Fibroblast of villous mesenchyme (primary cell): ENCODE measurements at regions not wholly inside any gene's neighbourhood (a gene's known extent, or its start where the extent isn't known, plus 50 kb on each side); places are given as distances from the start of the nearest gene placed in this dataset.
"Not testable (repeated sequence)": the region's sequence is repeated elsewhere in the genome, so short reads cannot be mapped to it uniquely, and the experiment has no call there.

Source experiments
- DNase-seq: peaks from one replicate; pipeline ENCODE4 v3.0.0-alpha.2; 2010; ENCODE audit warnings: low read depth
- H3K4me3 ChIP-seq: 2 replicates; pipeline ENCODE4 v1.5.1; 2011; ENCODE audit warnings: low read depth, mild to moderate bottlenecking, low read length
- TF ChIP-seq, protein P1 (sequence below): IDR thresholded peaks from 2 replicates; pipeline ENCODE4 v1.5.1; 2012; ENCODE audit warnings: low read depth, mild to moderate bottlenecking, low read length; ENCODE audit not compliant: insufficient read depth

- DNase-seq: no peak
- TF ChIP-seq, protein P1, sequence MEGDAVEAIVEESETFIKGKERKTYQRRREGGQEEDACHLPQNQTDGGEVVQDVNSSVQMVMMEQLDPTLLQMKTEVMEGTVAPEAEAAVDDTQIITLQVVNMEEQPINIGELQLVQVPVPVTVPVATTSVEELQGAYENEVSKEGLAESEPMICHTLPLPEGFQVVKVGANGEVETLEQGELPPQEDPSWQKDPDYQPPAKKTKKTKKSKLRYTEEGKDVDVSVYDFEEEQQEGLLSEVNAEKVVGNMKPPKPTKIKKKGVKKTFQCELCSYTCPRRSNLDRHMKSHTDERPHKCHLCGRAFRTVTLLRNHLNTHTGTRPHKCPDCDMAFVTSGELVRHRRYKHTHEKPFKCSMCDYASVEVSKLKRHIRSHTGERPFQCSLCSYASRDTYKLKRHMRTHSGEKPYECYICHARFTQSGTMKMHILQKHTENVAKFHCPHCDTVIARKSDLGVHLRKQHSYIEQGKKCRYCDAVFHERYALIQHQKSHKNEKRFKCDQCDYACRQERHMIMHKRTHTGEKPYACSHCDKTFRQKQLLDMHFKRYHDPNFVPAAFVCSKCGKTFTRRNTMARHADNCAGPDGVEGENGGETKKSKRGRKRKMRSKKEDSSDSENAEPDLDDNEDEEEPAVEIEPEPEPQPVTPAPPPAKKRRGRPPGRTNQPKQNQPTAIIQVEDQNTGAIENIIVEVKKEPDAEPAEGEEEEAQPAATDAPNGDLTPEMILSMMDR: no peak
- no peak overlapping the region for H3K4me3 ChIP-seq
These were observed 430.8 kb upstream of the C1orf87 start for GRCh38 chr1:60504206-60504840.

GRCh38 chr1:60503266-60503925 is 429.8 kb upstream of the C1orf87 start:
- H3K4me3 ChIP-seq: no peak overlapping the region
- TF ChIP-seq, protein P1: no peak
- DNase-seq: no peak

DNA sequence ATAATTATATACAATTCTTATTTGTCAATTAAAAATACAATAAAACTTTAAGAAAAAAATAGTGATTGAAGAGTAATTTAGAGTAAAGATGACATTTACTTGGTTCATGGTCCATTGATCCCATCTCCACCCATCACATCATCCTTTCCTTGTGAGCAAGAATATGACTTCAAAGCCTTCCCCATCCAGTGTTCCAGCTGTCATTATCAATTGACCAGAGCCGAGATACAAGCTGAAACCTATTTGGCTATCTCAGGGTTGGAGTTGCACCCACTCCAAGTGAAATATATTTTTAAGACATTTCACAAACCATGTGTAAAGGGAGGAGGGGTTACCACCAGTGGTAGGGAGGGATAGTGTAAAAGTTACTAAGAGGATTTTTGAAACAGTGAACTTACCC is 428.9 kb upstream of the C1orf87 start:
- DNase-seq: no peak
- TF ChIP-seq, protein P1: no peak
- no peak overlapping the region for H3K4me3 ChIP-seq

- not testable (repeated sequence) for H3K4me3 ChIP-seq, DNase-seq
These were observed 416.4 kb upstream of the C1orf87 start for GRCh38 chr1:60489916-60490480.

DNA sequence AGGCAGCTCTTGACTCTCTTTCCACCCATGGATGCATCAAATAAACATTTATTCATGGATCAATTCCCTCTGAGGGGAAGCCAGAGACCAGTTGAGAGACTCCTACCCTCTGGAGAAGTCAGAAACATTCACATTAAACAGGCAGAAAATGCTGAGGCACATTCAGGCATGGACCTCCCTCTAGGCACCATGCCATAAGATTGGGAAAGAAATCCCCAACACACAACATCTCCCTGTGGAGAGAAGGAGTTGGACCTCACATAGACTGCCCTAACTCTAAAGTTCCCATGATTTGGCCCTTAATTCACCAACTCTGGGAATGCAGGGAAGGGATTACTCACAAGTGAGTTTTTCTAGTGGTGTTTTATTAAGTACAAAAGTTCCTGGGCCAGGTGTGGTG is 415.3 kb upstream of the C1orf87 start:
- no peak for DNase-seq
- TF ChIP-seq, protein P1: no peak
- no peak overlapping the region for H3K4me3 ChIP-seq

DNA sequence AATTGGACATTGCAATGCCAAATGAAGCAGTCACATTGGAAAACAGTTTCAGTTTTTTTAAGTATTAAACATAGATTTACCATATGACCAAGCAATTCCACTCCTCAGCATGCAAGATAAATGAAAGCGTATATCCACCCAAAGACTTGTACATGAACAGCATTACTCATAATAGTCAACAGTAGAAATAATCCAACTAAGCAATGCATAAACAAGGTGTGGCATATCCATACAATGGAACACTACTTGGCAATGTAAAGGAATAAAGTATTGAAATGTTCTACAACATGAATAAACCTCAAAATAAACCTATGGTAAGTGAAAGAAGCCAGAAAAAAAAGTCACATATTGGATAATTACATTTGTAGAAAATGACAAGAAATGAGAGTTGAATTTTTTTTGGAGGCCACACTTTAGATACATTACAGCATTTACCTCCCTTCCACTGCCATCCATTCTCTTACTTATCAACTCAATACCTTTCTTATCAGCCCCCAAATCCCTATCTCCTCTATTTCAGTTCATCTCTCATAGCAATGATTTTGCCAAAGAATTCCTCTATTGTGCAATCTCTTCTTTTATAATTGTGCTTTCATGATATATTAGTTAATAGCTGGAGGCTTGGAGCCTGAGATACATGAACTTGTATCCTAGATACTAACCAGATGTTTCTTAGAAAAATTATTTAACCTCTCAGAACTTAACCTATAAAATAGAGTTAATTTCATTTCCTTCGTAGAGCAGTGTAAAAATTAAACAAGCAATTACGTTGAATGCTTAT is 414.2 kb upstream of the C1orf87 start:
- DNase-seq: no peak
- no peak overlapping the region for H3K4me3 ChIP-seq
- TF ChIP-seq, protein P1: no peak

DNA sequence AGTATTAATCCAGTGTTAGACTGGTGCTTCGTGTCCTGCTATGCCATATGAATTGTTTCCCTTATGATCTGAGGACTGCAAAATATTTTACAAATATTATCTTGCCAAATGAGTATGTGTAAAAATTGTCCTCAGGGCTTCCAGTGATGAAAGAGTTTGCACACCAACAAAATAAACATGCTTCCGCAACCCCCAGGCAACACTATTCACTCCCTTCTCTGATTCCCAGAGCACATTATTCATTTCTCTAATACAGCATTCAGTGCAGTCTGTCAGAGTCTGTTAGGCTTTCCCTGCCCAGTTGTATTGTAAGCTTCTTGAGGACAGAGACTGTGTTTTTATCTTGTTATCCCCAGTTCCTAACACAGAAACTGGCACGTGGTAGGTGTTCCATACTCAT is 409.9 kb upstream of the C1orf87 start:
- no peak overlapping the region for H3K4me3 ChIP-seq
- DNase-seq: no peak
- TF ChIP-seq, protein P1: no peak
